ENCODE measurements at regions not wholly inside any gene's neighbourhood (a gene's known extent, or its start where the extent isn't known, plus 50 kb on each side); places are given as distances from the start of the nearest gene placed in this dataset.
"Not testable (repeated sequence)": the region's sequence is repeated elsewhere in the genome, so short reads cannot be mapped to it uniquely, and the experiment has no call there.

GRCh38 chr2:222760301-222760897 lies 88.9 kb downstream of the MOGAT1 start:
- Histone ChIP-seq H3K4me3 (no peak overlapping the region), H3K27ac (no peak overlapping the region)

- Histone ChIP-seq H3K4me3 (no peak overlapping the region), H3K27ac (no peak overlapping the region)
Observed at GRCh38 chr2:222761888-222762287, 90.4 kb downstream of the MOGAT1 start.

GRCh38 chr2:222762342-222762741 lies 90.9 kb downstream of the MOGAT1 start:
- no peak overlapping the region for H3K27ac ChIP-seq
- no peak overlapping the region for H3K4me3 ChIP-seq

- not testable (repeated sequence) for H3K27ac ChIP-seq, H3K4me3 ChIP-seq
Observed at GRCh38 chr2:222765883-222766282, 94.4 kb downstream of the MOGAT1 start.

GRCh38 chr2:222768019-222768418 lies 92.8 kb upstream of the ACSL3 start:
- H3K4me3 ChIP-seq, H3K27ac ChIP-seq: not testable (repeated sequence)

GRCh38 chr2:222769446-222769845 lies 91.4 kb upstream of the ACSL3 start:
- no peak overlapping the region for H3K27ac ChIP-seq
- no peak overlapping the region for H3K4me3 ChIP-seq

GRCh38 chr2:222769941-222770340 lies 90.9 kb upstream of the ACSL3 start:
- H3K27ac ChIP-seq, result no peak overlapping the region
- no peak overlapping the region for H3K4me3 ChIP-seq

GRCh38 chr2:222771832-222772231 lies 89.0 kb upstream of the ACSL3 start:
- Histone ChIP-seq H3K4me3 (no peak overlapping the region), H3K27ac (no peak overlapping the region)

- Histone ChIP-seq H3K4me3 (no peak overlapping the region), H3K27ac (no peak overlapping the region)
Observed at GRCh38 chr2:222774941-222775340, 85.9 kb upstream of the ACSL3 start.

GRCh38 chr2:222776792-222777191 lies 84.0 kb upstream of the ACSL3 start:
- Histone ChIP-seq H3K27ac (no peak overlapping the region), H3K4me3 (no peak overlapping the region)

- Histone ChIP-seq H3K27ac (no peak overlapping the region), H3K4me3 (no peak overlapping the region)
Observed at GRCh38 chr2:222778400-222778799, 82.4 kb upstream of the ACSL3 start.

- no peak overlapping the region for H3K27ac ChIP-seq
- no peak overlapping the region for H3K4me3 ChIP-seq
Observed at GRCh38 chr2:222779145-222779832, 81.5 kb upstream of the ACSL3 start.

- Histone ChIP-seq H3K4me3 (no peak overlapping the region), H3K27ac (no peak overlapping the region)
Observed at GRCh38 chr2:222780051-222780450, 80.8 kb upstream of the ACSL3 start.

- no peak overlapping the region for H3K27ac ChIP-seq
- H3K4me3 ChIP-seq, result no peak overlapping the region
Observed at GRCh38 chr2:222782201-222782730, 78.6 kb upstream of the ACSL3 start.

GRCh38 chr2:222783592-222783991 lies 77.2 kb upstream of the ACSL3 start:
- Histone ChIP-seq H3K27ac (no peak overlapping the region), H3K4me3 (no peak overlapping the region)

GRCh38 chr2:222790932-222791331 lies 69.9 kb upstream of the ACSL3 start:
- Histone ChIP-seq H3K4me3 (no peak overlapping the region), H3K27ac (peak overlapping the region in 1 of 21 experiments; percentile 71)

GRCh38 chr2:222792001-222792611 lies 68.7 kb upstream of the ACSL3 start:
- Histone ChIP-seq H3K27ac (peak overlapping the region in 11 of 21 experiments; percentile 1 to 71 (median 37)), H3K4me3 (no peak overlapping the region)

GRCh38 chr2:222794585-222795449 lies 66.0 kb upstream of the ACSL3 start:
- Histone ChIP-seq H3K27ac (no peak overlapping the region), H3K4me3 (no peak overlapping the region)

GRCh38 chr2:222795450-222796357 lies 65.1 kb upstream of the ACSL3 start:
- H3K27ac ChIP-seq, result no peak overlapping the region
- H3K4me3 ChIP-seq, result no peak overlapping the region

Data from skin epidermis (tissue), 12 donors.